ENCODE measurements at regions not wholly inside any gene's neighbourhood (a gene's known extent, or its start where the extent isn't known, plus 50 kb on each side); places are given as distances from the start of the nearest gene placed in this dataset.

GRCh38 chrY:19146296-19146695, 372.8 kb upstream of the HSFY2 start:
- no peak for DNase-seq (ENCODE audit: low read depth)

DNA sequence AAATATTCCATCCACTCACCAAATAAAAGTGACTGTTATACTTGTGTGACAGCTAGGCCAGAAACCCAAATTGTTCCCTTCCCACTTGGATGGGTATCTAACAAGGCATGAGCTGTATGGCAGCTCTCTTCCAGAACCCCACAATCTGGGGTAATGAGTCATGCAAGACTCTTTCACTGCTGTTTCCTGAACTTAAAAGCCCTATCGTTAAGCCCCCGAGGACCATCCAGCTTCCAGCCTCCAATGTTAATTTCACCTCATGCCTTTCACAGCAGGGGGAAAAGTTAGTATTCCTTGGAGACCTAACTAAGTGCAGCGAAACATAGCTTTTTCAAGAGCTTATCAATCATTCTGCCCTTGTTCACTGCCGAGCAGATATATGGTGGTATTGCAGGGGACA, 368.6 kb upstream of the HSFY2 start:
- no peak for DNase-seq (ENCODE audit: low read depth)

- DNase-seq (ENCODE audit: low read depth), result no peak
These were observed 366.9 kb upstream of the HSFY2 start for GRCh38 chrY:19140285-19140920.

DNA sequence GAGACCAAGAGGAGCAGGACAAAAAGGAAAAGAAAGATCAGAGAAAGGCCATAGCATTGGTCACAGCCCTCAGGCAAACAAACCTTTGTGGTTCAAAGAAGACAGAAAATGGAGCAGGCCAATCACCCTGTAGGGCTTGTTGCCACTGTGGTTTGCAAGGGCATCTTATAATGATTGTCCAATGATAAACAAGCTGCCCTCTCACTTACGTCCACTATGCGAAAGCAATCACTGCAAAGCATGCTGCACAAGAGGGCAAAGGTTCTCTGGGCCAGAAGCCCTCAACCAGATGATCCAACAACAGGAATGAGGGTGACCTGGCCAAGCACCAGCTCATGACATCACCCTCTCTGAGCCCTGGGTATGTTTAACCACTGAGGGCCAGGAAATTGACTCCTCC, 360.9 kb upstream of the HSFY2 start:
- DNase-seq (ENCODE audit: low read depth), result no peak

- DNase-seq (ENCODE audit: low read depth), result no peak
These were observed 357.2 kb upstream of the HSFY2 start for GRCh38 chrY:19130569-19131358.

DNA sequence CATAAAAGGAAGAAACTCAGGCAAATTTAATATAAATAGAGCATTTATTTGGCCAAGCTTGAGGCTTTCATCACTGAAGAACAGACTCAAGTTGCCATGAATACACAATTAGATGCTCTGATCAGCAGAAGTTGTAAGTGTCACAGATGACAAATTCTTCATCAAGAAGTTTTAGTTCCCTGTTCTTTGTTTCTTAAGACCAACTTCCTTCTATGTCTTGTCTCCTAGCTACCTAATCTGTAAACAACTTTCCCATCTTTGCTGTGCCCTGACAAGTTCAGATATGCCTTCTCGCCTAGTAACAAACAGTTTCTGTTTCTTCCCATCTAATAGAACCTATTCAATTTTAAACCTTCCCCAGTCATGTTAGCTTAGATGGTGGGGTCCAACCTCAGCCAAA, 353.4 kb upstream of the HSFY2 start:
- DNase-seq (ENCODE audit: low read depth), result no peak

- no peak for DNase-seq (ENCODE audit: low read depth)
These were observed 351.1 kb upstream of the HSFY2 start for GRCh38 chrY:19124609-19125008.

- DNase-seq (ENCODE audit: low read depth), result no peak
These were observed 348.9 kb upstream of the HSFY2 start for GRCh38 chrY:19122450-19122849.

- no peak for DNase-seq (ENCODE audit: low read depth)
These were observed 324.8 kb upstream of the HSFY2 start for GRCh38 chrY:19098349-19098748.

- DNase-seq (ENCODE audit: low read depth), result peak; percentile 2
These were observed 321.9 kb upstream of the HSFY2 start for GRCh38 chrY:19095460-19095859.

- no peak for DNase-seq (ENCODE audit: low read depth)
These were observed 309.5 kb upstream of the HSFY2 start for GRCh38 chrY:19083006-19083405.

- peak; percentile 4 for DNase-seq (ENCODE audit: low read depth)
These were observed 304.2 kb upstream of the HSFY2 start for GRCh38 chrY:19077698-19078113.

DNA sequence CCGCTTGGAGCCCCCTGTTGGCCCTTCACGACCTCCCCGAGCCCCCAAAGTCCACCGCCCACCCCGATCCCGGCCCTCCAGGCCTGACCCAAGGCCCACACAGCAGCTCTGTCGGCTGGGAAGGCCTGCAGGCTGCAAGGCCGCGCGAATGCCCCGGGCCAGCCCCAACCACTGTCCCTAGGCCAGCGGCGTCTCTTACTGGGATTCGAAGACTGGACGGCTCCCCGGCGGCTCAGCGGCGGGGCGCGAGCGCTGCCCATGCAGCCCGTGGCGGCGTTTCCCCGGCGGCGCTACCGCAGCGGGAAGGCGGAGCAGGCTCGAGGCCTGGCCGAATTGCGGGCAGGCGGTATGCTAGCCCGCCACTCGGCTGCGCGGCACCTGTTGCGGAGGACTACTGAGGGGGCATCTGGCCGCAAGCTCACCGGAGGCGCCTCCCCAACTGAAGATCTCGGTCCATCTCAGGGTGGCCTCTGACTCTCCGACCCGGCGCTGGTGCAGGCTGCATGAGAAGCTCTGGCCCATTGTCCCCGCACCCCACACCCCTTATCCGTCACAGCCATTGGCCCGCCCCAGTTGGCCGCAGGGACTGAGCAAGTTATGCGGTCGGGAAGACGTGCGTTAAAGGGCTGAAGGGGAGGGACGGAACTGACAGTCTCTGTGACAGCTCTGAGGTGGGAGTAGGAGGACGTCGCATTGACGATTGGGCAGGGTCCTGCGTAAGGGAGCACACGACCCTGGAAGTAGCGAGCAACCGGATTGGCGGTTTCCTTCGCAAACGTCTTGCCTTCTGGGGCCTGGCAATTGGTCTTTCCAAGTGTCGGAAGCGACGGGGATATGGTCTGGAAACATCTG, 303.5 kb upstream of the HSFY2 start:
- peak; percentile 82 for DNase-seq (ENCODE audit: low read depth)

- peak; percentile 71 for DNase-seq (ENCODE audit: low read depth)
These were observed 302.1 kb upstream of the HSFY2 start for GRCh38 chrY:19075471-19076253.

- no peak for DNase-seq (ENCODE audit: low read depth)
These were observed 293.9 kb upstream of the HSFY2 start for GRCh38 chrY:19067435-19067834.

- no peak for DNase-seq (ENCODE audit: low read depth)
These were observed 293.1 kb upstream of the HSFY2 start for GRCh38 chrY:19066447-19067190.

GRCh38 chrY:19065119-19065518, 291.6 kb upstream of the HSFY2 start:
- DNase-seq (ENCODE audit: low read depth), result no peak

DNA sequence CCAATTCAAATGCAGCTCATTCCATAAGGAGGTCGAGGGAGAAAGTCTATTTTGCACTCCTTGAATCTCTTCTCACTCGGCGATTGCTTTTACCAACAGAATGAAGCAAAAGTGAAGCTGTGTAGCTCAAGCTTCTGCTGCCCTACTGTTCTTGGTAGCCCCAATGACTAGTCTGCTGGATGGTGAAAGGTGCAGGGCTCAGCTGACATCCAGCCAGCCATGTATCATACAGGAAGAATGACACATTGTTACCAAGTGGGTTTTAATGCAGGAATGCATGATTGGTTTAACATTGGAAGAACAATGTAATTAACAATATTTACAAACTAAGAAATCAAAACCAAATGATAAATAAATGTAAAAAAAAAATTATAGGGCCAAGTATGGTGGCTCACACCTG, 286.2 kb upstream of the HSFY2 start:
- no peak for DNase-seq (ENCODE audit: low read depth)

DNA sequence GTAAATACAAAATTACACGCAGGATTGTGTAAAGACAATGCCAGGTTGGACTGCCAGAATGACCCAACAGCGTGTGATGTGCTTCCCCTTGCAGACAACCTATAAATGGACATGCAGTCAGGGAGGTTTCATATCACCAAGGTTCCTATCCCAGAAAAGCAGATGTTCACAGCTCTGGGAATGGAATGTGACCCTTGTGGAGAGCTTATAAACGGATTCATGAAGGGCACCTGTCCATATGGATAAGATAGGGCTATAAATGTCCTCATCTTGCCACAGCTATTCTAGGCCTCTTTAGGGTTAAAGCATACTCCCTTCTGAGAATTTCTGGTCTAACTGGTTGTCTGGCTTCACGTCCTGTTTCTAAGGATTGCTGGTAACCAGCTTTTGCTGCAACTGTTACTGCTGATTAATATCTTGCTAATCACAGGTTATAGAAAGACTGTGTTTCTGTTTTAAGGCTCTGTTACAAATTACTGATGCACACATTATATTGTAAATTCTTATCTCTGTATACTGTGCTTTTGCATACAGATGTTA, 285.4 kb upstream of the HSFY2 start:
- no peak for DNase-seq (ENCODE audit: low read depth)

- no peak for DNase-seq (ENCODE audit: low read depth)
These were observed 282.6 kb upstream of the HSFY2 start for GRCh38 chrY:19056138-19056469.
